Iris pigment epithelial cell (primary cell): ENCODE measurements at regions not wholly inside any gene's neighbourhood (a gene's known extent, or its start where the extent isn't known, plus 50 kb on each side); places are given as distances from the start of the nearest gene placed in this dataset.

Experiments used
- DNase-seq: peaks from one replicate; pipeline ENCODE4 v3.0.0-alpha.2; 2011; ENCODE audit warnings: low read depth

DNA sequence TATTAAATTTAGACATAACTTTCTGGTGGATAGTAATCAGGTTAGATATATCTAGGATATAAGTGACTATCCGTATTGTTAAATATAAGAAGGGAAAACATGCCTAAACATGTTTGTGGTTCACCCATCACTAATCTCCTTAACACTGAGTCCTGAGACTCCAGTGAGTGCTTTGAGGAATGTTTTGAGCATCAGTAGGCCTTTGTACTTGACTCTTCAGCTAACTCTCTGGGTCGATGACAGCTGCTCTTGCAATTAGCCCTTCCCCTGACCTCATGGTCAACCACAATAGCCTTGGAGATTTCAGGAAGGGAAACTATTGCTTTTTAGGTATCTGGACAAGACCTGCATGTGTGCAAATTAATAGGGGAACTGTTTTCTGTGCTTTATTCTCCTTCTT is 716.8 kb downstream of the EPHA4 start:
- DNase-seq, result peak; percentile 47

DNA sequence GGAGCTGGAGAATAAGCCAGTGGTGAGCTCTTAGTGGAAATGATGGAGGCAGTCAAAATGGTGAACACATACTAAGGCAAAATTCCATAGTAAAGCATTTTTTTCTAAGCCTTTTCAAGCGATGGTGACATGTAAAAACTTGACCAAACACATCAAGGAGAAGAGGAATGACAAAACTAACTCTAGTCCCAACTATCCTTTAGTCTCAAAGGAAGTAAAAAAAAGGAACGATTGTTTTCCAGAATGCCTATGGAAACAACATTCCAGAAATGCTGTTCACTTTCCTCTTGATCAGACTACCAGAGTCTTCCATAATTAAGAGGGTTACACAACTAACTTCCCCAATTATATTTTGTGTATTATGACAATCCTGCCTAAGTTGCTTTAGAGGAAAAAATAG is 715.6 kb downstream of the EPHA4 start:
- no peak for DNase-seq

DNA sequence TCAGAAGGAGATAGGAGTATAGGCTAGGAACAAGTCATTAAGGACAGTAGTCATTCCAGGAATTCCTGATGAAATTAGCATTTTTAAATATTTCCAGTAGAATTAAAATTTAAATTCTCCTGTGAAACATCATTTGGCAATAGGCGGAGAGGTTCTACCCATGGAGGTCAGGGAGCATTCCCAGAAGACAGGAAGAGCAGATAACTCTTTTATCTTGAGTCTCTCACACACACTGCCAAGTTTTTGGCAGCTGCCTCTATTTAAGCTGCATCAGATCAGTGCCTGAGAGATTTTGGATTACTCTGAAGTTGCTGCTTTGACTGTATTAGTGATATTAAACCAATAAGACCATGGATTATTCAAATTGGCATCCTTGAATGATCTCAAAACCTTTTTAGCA is 714.7 kb downstream of the EPHA4 start:
- no peak for DNase-seq

DNA sequence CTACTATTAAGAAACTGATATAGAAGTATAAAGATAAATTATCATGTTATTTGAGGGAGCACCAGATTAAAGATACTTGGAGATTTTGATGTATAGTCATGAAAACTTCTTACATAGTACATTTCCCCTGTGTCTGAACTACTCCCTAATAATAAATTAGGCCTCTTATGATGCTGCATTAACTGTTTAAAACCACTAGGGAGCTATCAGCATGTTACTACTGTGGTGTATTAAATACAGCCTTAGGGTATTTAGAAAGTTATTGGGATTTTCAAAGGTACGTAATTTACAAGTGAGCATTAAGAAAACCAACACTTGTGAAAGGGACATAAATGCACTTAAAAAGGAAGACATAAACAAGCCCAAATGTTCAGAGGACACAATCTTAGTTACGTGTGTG is 714.0 kb downstream of the EPHA4 start:
- DNase-seq, result no peak

DNA sequence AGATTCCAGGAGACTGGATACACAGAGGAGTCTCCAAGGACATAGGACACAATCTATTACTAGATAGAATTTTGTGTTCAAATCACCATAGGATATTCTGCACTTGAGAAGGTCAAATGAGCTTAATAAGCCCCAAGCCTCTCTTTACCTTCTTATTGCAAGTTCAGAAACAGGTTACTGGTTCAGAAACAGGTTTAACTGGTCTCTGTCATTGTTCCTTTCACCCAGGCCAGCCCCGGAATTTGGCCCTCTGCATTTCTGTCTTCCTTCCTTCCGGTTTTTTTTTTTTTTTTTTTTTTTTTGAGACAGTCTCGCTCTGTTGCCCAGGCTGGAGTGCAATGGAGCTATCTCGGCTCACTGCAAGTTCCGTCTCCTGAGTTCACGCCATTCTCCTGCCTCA is 700.2 kb downstream of the EPHA4 start:
- no peak for DNase-seq

DNA sequence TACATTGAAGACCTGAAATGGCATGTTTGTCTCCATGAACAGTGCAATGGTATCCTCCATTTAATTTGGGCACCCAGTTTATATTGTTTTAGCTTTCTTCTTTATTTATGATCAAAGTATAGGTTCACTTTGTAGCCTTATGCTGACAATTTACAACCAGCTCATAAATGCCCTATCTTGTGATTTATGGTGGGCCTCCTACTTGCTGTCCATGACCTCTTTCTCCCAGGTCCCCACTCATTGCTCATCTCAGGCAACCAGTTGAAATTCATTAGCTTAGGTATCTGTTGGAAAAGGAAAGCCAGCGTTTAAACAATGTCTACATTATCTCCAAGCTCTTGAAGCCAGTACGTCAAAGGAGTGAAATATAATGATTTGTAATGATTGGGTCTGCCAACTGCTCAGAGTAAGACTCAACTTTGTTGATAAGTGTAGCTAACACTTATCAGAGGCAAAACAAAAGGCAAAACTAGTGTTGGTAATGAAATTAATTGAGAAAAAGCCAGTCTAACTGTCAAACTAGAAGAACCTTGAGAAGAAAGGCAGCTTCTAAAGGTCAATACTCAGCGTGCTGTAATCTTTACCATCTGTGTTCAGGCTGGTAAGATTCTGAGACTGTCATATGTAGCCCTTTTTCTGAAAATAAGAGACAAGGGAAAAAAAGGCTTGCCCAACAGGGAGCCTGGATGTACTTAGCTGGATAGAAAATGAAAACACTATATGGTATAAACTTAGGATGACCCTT is 695.9 kb downstream of the EPHA4 start:
- DNase-seq, result no peak

DNA sequence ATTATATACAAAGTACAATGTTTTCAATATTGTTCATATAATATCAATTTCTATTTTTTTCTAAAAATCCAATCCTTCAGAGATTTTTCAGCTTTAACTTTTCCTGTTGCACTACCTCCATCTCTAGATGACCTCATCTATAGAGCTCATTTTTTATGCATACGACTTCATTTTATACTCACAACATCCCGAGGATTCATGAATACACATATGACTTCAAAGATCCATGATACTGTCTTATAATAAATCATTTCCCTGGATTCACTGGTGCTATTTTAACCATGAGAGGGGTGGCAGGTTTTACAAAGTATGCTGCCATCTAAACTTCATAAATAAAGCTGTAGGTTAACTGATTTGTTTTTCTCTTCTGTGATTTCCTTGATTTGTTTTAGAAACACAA is 694.6 kb downstream of the EPHA4 start:
- no peak for DNase-seq

DNA sequence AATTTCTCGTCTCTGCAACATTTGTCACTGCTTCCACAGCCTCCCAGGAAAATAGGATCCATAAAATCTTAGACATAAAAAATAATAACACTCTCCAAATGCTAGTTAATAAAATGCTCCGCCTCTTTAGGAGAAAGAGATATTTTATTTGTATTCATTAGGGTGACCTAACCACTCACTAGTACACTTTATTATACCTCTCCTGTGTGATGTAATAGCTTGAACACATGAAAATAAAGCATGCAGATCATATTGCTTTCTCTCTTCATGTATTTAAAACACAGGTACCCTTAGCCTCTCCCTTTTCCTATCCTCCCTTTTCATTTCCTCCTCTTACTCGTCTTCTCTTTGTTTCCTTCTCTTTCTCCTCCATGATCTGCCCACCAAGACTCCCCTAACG is 694.2 kb downstream of the EPHA4 start:
- no peak for DNase-seq

DNA sequence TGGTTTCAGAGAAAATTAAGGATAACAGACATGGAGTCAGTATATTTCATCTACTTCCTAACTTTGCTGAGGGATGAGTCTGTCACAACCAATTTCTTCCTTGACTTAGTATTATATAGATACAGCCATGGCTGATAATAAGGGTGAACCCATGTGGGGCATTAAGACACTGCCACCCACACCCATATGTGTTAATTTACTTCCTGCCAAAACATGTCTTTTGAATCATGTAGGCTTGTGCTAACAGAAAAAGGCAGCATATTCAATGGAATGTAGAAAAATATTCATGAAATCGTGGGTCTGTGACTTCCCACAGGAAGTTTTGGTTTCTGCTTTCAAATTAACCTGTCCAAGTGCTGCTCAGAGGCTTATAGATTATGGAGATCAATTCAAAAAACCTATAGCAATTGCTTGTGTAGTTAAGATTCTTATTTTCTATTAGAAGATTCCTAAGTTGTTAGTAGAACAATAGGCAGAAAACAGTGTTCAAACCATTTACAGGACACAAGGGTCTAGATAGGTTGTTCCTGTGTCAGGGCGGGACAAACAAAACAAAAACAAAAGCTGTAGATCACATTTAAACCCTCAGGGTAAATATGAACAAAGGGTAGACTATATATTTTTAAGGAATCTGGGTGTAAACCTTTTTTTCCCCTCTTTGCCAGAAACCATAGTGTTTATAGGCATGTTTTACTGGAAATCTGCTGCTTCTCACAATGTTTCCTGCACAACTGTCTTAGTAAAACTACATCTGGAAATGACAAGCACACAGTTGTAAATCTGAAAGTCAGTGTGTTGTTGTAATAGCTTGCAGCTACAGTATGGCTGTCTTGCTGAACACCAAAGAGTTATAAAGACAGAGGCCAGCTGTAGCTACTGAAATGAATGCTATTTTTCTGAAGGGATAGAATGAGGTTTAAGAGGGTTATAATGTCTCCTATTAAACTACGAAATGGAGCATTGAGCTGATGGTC is 691.2 kb downstream of the EPHA4 start:
- DNase-seq, result no peak

DNA sequence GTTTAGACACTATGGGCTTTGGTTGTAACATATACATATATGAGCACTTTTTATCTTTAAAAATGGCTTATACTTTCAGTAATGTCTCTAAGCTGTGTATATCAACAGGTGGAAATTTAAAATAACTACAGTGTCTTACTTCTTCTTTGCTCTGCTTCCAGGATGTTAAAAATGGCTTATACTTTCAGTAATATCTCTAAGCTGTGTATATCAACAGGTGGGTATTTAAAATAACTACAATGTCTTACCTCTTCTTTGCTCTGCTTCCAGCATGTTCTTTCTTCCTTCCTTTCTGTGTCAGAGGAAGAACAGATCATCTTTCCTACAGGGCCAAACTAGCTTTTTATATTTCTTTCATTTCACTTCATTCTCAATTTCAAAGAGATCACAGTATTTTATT is 689.6 kb downstream of the EPHA4 start:
- DNase-seq, result no peak

DNA sequence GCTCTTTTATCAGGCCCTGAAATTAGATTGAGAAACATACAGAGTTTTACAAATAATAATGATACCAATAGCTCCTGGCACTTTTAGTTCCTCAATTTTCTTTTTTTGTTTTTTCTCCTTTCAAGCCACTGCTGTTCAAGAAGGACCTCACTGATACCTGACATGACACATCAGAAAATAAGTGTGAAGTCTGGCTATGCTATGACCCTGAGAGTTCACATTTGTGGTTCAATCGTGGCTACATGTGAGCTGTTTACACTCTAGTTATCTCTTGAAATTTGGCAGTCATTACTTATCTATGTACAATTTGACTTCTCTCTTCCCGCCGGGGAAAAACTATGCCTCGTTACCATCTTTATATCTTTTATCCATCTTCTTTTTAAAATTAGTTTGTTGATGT is 686.5 kb downstream of the EPHA4 start:
- DNase-seq, result no peak

DNA sequence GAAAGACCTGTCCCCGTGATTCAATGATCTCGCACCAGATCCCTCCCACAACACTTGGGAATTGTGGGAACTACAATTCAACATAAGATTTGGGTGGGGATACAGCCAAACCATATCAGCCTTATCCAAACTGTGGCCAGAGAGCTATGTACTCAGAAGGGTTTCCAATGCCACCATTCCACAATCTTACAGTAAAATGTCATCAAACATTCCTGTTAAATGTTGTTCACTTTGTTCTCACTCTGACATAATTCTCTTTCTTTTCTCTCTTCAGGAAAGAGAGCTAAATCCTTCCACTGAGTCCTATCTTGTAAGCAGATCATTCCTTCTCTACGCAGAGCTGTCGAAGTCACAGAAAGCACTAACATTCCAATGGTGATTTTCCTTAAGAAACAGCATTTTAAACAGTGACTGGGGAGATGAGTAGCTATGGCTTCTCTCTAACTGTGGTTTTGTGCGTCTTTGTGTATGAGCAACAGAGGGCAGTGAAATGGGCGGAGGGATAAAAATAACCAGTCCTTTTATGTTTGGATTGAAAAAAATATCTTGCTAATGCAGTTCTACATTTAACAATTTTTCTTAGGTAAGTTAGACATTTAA is 684.7 kb downstream of the EPHA4 start:
- DNase-seq, result no peak

DNA sequence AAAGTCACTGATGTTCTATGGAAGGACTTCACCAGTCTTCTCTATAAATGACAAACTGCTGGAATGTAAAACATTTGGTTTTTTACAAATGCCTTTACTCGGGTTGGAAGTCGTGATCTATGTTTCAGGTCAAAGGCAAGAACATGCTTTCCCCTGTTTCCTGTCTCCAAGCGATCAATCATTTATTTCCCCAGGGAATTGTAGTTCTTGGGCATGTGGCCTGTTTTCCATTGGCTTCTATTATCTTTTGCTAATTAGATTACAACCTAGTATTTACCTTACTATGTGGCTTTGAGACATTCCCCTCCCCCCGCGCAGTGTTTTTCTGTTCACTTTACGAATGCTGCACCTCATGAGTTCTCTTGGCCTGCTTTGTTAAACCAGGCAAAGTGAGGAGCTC is 684.2 kb downstream of the EPHA4 start:
- no peak for DNase-seq

DNA sequence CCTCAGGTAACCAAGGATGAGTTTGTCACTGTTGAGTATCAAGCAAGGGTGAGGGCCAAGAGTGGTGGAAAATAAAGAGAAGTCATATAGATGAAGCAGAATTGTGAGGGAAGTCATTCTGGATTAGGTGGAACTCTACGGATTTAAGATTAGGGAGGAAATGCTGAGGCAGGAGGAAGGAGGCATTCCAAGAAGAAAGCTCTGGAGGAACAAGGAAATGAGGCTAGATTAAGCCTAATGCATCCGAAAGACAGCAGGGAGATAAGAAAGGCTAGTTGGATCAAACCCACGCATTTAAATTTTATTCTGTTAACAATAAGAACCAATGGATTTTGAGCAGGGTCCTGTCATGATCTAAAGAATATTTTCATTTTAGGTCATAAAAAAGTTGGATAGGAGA is 681.2 kb downstream of the EPHA4 start:
- DNase-seq, result no peak

DNA sequence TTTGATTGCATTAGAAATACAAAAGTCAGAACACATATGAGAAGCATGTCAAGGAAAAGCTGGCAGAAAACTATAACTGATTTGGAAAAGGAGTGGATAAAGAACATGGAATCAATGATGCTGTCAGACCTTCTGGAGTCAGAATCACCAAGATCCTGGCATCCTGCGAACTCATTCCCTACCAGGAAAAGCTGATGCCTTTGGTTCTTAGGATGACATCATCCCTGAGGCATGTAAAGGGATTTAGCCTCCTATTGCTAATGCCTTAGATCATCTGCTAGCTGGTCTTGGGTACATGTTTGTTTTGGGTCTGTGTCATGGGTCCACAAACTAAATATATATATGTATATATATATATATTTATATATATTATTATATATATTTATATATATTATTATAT is 680.7 kb downstream of the EPHA4 start:
- DNase-seq, result peak; percentile 77

DNA sequence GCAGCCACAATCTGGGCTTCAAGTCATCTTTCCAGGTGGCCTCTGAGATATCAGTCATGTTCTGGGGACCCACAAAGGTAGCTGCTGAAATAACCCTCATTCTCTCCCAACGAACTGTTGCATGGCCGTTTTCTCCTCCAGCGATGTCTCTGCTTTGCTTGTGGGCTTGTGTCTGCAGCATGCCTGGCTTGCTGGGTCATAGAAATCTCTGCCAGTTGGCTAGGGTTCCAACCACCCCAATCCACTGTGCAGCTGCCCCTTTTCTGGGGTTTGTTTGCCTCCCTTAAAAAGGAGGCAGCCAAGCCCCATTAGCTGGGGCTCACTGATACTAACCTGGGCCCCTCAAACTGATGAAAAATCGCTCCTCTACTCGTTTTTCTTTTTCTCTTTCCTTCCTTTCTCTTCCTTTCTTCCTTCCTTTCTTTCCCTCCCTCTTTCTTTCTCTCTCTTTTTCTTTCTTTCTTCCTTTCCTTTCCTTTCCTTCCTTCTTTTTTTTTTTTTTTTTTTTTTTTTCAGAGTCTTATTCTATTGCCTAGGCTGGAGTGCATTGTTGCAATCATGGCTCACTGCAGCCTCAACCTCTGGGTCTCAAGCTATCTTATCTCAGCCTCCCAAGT is 680.0 kb downstream of the EPHA4 start:
- DNase-seq, result no peak

DNA sequence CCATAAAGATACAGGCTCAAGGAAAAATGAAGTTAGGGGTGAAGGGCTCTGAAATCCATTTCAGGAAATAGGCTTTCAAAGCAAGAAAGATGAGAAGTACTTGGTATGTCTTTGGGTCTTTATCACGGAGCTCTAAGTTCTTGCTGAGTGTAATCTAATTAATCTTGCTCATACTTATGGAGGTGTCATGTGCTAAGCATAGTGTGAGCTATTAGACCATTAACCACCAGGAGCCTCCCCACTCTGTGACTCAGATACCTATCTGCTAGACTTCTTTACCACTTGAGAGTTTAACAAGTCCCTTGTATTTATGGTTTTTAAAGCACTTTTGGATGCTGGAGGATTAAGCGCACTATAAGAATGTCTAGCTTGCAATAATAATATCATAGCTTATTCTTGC is 678.7 kb downstream of the EPHA4 start:
- no peak for DNase-seq

DNA sequence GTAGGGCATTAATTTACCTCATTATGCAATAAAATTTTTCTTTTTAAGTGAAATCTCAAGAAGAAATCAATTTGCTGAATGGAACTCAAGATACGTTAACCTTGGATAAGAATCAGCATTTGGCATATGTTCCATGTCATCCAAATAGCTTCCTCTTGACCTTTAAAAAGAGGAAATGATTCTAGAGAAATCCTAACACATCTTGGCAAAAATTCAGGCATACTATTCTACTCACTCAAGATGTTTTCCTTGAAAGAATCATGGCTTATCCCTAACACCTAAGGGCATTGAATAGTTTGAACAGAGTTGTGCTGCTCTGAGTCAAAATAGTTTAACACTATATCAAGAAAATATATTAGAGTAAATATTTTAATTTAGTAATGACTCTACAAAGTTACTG is 678.0 kb downstream of the EPHA4 start:
- no peak for DNase-seq

DNA sequence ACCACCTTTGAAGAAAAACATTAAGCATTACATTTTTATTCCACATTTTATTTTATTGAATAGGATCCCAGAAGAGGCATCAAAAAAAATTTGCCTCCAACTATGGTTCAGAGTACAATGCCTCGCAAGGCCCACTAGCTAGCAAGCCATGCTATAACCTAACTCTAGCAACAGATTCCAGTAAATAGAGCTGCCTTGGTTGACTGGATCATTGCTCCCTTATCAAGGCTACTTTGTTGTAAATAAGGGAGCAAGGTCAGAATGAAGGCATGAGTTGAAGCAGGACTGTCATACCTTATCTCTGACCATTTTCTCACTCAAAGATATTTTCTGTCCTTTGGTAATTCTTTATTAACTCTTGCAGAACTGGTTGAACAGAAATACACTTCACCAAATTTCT is 672.6 kb downstream of the EPHA4 start:
- no peak for DNase-seq

DNA sequence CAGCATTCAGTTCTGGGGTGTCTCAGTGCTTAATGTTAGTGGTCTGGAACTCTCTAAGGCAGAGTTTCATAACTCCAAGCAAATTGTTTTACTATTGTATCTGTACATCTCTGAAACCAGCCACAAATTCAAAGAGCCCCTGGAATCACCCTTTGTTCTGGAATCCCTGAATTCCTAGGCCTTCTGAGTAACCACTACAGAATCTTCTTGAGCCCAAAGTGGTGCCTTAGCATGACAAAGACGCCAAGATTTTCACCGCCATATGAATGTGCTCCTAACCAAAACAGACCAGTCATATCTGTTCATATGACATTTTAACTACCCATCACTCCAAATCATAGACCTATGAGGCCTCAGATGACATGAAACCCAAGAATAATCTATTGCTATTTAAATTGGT is 668.1 kb downstream of the EPHA4 start:
- no peak for DNase-seq

DNA sequence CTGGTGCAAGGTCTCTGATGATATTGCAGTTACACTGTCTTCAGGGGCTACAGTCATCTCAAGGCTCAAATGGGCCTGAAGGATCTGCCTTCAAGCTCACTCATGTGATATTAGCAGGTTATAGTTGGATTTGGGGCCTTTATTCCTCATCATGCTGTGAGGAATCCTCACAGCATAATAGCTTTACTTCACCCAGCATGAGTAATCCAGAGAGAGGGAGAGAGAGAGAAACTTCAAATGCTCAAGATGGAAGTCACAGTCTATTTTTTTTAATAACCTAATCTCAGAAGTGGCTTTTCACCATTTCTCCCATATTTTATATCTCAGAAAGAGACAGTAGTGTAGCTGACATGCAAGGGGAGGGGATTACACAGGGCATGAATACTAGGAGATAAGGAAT is 658.7 kb downstream of the EPHA4 start:
- DNase-seq, result no peak

DNA sequence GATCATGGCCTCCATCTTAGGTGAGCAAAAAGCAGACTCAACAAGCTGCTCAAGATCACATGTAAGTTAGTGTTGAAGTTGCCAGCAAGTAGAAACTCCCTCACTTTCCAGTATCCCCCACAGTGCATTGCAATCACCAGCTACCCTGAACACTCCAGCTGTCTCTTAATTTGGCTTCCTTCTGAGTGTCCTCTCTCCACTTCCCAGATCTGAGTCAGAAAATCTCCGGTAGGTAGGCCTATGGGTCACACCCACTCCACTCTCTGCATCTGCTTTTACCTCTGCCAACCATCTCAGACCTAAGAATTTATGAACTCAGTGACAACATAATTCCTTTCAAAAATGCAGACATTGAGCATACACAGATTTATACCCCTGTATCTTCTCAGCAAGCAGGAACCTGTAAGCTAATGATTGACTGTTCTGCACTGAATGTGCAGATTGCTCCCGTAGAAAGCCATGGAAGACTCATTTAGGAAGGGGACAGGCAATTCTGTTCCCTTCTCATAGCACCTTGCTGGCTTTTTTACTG is 656.9 kb downstream of the EPHA4 start:
- no peak for DNase-seq
